Embryonic facial prominence (tissue), 1 donor: ENCODE measurements at regions not wholly inside any gene's neighbourhood (a gene's known extent, or its start where the extent isn't known, plus 50 kb on each side); places are given as distances from the start of the nearest gene placed in this dataset.

Experiments used
- DNase-seq: peaks from one replicate; pipeline ENCODE4 v3.0.0-alpha.2; 2016; ENCODE audit errors: extremely low spot score

GRCh38 chr7:85074-85882 lies 107.1 kb upstream of the FAM20C start:
- no peak for DNase-seq

GRCh38 chr7:85883-86515 lies 106.4 kb upstream of the FAM20C start:
- DNase-seq: no peak

GRCh38 chr7:86629-87028 lies 105.7 kb upstream of the FAM20C start:
- DNase-seq: no peak

GRCh38 chr7:87047-87446 lies 105.3 kb upstream of the FAM20C start:
- DNase-seq: no peak

GRCh38 chr7:87671-88070 lies 104.7 kb upstream of the FAM20C start:
- no peak for DNase-seq

- no peak for DNase-seq
These were observed 104.1 kb upstream of the FAM20C start for GRCh38 chr7:88095-88926.

- no peak for DNase-seq
These were observed 103.5 kb upstream of the FAM20C start for GRCh38 chr7:88927-89231.

GRCh38 chr7:89232-90019 lies 102.9 kb upstream of the FAM20C start:
- DNase-seq: no peak

GRCh38 chr7:90111-91063 lies 102.0 kb upstream of the FAM20C start:
- no peak for DNase-seq

GRCh38 chr7:91396-92175 lies 100.8 kb upstream of the FAM20C start:
- DNase-seq: no peak

GRCh38 chr7:92231-92674 lies 100.1 kb upstream of the FAM20C start:
- no peak for DNase-seq

GRCh38 chr7:92888-93672 lies 99.3 kb upstream of the FAM20C start:
- DNase-seq: no peak

- no peak for DNase-seq
These were observed 98.0 kb upstream of the FAM20C start for GRCh38 chr7:94251-94801.

GRCh38 chr7:95180-95862 lies 97.0 kb upstream of the FAM20C start:
- no peak for DNase-seq

GRCh38 chr7:95863-96260 lies 96.5 kb upstream of the FAM20C start:
- no peak for DNase-seq

- no peak for DNase-seq
These were observed 95.5 kb upstream of the FAM20C start for GRCh38 chr7:96861-97260.

- DNase-seq: no peak
These were observed 95.0 kb upstream of the FAM20C start for GRCh38 chr7:97310-97841.
